Left hindlimb (tissue), 1 donor: ENCODE measurements at regions not wholly inside any gene's neighbourhood (a gene's known extent, or its start where the extent isn't known, plus 50 kb on each side); places are given as distances from the start of the nearest gene placed in this dataset.

Source experiments
- DNase-seq: peaks from one replicate; pipeline ENCODE4 v3.0.0-alpha.2; 2018

DNA sequence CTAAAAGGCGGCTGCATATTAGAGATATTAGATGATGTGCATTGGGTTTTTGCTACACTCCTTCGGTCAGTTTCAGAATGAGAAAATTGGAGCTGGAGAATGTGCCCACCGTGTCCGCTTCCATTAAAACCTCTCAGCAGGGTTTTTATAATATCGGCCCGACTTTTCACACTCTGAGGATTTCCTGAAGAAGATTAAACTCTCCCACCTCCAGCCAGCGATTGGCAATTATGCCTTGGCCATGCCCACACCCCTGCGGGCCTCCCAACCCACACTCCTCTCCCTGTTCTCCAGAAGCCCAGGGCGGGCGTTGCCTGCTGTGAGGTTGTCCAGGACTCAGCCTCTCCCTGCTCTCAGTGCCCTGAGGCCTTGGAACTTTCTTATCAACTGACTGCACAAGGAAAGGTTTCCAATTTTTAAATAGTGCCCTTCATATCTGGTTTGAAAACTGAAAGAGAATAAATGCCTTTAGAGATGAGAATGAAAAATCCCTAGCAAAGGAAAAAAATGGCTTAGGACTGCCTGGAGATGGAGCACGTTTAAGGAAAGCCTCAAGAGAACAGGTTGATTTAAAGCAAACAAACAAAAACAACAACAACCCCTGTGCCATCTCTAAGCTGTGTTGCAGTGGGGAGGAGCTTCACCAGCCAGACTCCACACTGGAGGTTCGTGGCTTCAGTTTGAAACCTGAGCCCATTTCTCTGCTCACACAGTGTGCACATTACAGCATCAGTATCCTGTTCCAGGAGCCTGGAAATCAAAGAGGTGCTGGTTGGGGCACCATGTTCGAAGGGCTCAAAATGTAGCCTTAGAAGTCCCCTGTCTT is 292.9 kb downstream of the NSG2 start:
- DNase-seq: no peak

DNA sequence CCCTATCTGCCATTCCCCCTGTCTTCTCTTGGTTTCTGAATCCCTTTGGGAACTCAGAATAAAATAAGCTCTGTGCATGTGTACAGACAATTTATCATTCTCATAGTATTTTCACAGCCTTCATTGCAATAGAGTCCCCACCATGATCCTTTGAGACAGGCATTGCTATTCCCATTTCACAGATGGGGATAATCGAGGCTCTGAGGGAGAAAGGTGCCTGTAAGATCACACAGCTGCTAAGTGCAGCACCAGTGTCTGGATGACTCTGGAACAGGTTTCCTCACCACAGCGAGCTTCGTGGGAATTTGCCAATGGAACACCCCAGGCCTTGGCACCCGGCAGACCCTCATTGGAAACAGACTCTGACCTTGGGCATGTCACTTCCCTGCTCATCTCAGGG is 293.6 kb downstream of the NSG2 start:
- no peak for DNase-seq

DNA sequence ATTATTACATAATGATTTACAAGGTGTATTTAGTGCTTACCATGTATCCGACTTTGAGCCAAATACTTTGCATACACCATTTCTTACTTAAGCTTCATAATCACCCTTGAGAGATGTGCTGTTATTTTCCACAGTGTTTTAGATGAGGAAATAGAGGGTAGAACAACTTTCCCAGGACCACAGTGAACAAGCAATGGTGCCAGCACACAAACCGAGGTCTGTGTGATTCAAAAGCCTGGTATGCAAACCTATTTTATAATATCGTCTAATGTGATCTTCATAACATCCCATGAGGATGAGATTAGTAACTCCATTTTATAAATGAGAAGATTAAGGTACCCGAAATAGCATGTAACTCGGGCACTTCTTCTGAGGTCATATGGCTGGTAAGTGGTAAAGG is 294.7 kb downstream of the NSG2 start:
- no peak for DNase-seq

DNA sequence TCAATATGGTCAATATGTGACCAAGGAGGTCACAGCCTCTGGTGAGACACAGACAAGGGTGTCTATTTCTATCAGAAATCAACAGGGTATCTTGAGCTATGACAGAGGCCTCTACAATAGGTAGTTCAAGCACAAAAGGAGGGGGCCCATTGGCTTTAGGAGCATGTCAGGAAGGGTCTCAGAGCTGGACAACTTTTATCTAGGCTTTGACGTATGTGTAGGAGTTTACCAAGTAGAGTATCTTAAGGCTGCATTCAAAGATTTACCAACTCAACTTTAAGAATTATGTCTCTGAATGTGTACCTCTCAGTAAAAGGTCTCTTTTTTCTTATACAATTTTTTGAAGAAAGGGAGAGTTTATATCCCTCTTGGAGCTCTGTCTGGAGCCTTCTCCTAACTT is 297.2 kb downstream of the NSG2 start:
- no peak for DNase-seq

DNA sequence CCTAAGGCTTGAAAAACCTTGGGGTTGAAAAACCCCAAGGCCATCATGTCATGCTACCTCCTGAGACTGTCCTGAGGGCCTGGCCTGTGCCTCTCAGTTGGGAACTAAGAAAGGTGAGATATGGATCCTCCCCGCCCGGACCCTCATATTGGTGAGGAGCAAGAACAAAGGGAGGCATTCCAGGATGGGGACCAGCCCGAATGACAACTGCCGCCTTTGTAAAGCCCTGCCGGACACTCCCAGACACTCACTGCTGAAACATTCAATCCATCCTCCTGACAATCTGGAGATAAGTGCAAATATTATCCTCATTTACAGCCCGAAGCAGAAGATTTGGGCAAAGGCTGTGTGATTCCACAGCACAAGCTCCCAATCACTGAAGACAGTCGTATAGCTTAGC is 298.3 kb downstream of the NSG2 start:
- DNase-seq: no peak

DNA sequence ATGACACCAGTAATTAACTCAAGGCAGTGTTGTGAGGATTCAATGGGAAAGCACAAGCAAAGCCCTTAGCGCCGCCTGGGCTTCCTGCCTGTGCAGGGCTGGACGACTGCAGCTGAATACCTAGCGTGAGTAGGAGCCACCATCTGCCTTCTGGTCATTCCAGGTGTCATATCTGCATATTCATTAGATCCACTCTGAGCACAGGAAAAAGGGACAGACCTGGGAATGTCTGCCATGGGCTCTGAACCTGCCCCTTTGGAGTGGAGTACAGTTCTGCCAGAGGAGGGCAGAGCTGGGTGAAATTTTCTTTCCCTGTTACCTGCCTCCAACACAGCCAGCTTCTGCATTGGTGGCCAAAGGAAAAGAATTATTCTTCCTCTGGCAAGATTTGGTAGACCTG is 298.8 kb downstream of the NSG2 start:
- no peak for DNase-seq

DNA sequence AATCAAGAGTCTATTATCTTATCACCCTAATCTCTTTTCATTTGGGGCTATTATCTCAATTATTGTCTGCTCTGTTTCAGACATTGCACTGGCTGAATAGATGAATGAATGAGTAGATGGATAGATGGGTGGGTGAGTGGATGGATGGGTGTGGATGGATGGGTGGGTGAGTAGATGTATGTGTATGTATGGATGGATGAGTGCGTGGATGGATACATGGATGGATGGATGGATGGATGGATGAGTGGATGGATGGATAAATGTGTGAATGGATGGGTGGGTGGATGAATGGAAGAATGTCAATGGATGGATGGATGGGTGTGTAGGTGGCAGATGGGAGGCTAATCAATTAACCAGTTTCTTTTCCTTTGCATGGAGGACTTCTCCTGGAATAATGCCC is 301.7 kb downstream of the NSG2 start:
- DNase-seq: no peak

DNA sequence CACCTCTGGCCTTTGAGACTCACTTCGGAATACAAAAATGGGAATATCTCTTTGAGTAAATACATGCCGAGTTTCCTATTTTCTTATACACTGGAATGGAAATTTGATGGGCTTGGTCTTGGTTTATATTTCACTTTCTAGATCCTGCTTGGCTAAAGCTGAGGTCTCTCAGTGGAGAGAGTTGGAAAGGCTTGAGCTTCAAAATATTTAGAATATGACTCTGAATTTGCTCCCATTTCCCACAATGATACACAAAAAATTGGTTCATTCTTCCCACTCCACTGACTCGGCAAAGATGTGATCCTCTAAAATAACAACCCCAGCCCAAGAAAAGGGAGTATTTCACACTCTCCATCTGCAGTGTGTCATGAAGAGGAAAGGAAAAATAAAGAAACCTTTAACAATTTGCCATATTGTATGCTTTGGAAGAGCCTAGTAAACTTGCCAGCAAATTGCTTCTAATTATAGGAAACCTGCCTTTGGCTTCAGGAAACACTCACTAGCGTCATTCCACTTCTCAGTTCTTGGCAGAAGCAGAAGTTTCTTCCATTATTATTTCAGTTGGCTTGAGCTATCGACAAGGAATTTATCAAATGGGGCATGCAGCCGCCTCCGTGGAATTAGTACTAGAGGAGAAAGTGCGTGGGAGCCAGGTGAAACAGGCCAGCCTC is 302.9 kb downstream of the NSG2 start:
- DNase-seq: peak; percentile 51

DNA sequence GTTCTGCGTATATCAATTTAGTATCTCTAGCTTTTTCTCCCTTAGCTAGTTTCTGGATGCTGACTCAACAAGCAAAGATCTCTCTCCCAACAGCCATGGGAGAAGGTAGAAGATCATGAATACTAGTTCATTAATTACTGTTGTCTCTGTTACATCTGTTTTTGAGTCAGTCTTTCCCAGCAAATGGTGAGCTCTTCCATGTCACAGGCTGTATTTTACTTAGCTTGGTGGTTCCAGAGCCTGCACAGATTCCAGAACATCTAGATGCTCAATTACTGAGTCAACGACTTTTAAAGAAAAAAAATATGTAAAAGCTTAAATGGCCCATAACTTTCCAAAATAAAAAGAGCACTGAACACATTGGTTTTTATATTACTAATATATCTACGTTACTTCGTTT is 307.2 kb downstream of the NSG2 start:
- no peak for DNase-seq

DNA sequence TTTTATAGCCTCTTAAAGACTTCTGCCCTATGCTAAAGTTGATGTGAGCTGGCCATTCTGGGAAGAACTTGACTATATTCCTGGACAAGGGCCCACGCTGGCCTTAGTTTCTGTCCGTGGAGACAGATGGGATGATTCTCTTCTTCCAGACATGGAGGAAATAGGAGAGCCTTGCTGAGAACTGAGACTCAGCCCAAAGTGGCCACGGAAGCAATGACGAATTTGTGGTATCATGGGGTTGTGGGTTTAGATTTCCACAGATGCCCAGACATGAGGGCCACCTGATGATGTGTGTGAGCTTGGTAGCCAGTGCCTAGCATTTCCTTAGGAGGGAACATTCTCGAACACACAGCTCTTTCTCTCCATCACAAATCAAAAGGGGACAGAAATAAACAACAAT is 309.1 kb downstream of the NSG2 start:
- no peak for DNase-seq

DNA sequence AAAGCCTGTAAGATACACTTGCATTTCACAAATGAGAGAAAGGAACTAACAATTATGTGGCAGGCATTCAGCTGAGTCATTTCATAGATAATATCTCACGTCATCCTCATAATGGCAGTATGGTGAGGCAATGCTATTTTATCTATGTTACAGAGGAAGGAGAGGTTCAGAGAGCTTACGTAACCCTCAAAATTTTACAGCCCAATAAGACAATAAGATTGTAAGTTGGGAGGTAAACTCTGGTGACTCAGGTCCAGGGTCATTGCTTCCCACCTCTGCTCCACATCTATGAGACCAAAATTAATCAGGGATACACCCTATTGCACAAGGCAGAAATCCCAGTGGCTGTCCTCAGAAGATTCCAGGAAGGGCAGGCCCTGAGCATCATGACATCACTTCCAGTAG is 309.7 kb downstream of the NSG2 start:
- DNase-seq: no peak

DNA sequence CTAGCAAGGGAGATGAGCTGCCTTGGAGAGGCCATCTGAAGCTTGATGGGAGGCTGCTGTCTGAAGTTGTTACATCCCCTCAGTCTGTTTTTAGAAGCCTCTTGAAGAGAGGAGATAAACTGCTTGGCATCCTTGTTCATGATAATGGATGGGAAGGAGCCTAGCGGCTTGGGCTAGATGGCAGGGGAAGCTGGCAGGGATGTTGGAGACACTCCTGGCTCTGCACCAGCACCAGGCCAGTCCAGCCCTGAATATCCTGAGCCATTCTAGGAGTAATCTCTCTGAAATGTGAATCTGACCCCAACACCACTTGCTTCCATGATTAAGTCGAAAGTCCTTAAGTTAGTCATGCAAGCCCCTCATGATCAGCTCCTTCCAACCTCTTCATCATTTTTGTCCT is 310.5 kb downstream of the NSG2 start:
- DNase-seq: no peak

DNA sequence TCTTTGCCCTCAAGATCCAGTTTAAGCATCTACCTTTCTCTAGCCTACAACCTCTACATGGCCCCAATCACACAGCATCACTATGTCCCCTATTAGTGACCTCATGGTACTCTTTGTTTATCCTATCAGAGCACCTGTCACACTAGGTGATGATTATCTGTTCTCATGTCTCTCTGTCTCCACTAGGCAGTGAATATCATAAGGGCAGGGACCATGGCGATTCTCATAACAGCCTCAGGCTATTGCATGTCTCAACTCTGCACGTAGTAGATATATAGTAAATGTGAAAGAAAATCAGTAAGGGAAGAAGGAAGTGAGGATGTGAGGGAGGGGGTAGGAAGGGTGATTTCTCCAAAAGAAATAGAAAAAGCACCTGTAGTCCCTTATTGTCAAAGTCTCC is 311.0 kb downstream of the NSG2 start:
- no peak for DNase-seq

DNA sequence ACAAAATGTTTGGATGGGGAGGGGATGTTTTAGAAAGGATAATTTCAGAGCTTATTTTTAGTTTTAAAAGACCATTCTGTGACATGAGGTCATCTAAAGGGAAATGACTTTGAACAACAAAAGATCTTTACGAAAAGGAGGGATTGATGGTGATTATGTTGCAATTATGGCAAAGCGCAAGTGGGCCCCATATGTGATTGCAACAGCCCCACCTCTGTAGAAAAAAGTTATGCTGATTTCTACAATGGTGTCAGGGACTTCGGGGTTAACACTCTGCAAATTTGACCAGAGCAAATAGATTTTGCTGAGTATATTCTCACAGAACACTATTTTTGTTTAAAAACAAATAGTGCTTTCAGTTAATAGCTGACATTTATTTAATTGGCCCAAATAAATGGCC is 312.8 kb downstream of the NSG2 start:
- no peak for DNase-seq

DNA sequence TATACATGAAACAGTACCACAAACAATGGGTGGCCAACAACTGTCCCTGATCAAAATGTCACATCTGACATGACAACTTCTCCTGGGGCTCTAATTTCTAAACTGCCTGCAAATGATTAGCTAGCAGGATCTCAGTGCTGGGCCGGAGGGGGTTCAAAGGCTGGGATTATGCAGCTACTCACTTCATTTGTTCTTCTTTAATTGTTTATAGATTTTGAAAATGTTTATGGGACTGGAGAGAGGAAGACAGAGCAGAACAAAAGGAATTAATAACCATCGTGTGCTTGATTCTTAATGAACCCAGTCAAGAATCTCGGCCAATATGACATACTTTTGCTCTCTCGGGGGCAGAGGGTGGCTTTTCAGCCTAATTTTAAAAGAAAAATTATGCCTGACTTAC is 313.6 kb downstream of the NSG2 start:
- no peak for DNase-seq

DNA sequence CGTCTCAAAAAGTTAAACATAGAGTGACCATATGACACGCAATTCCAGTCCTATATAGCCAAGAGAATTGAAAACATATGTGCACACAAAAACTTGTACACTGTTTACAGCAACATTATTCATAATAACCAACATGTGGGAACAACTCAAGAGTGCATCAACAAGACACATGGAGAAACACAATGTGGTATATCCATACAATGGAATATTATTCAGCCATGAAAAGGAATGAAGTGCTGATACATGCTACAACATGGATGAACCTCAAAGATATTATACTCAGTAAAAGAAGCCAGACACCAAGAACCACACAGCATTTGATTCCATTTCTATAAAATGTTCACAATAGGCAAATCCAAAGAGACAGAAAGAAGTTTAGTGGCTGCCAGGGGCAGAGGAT is 317.0 kb downstream of the NSG2 start:
- DNase-seq: no peak

DNA sequence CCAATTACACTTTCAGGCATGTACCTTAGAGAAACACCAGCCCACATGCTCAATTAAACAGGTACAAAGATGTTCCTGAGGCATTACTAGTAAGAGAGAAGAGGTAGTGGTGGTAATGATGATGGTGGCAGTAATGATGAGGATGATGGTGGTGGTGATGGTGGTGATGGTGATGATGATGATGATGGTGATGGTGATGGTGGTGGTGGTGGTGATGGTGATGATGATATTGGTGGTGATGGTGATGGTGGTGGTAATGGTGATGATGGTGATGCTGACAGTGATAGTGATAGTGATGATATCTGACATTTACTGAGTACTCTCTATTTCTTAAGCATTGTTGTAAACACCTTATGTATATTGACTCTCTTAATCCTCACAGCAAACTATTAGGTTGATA is 318.4 kb downstream of the NSG2 start:
- DNase-seq: no peak

DNA sequence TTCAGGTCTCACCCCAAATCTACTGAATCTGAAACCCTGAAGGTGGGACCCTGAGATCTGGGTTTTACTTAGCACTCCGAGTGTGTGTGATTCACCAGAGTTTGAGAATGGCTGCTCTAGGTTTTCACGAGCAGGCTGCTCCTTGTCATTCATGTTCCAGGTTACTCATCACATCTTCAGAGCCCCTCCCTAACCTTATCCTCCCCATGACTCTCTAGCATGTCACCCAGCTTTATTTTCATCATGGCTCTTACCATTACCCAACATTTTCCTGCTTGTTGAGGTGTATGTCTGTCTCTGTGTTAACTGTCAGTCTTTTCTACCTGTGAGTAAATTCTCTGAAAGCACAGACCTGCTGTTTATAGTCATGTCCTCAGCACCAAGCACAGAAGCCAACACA is 319.2 kb downstream of the NSG2 start:
- DNase-seq: no peak

DNA sequence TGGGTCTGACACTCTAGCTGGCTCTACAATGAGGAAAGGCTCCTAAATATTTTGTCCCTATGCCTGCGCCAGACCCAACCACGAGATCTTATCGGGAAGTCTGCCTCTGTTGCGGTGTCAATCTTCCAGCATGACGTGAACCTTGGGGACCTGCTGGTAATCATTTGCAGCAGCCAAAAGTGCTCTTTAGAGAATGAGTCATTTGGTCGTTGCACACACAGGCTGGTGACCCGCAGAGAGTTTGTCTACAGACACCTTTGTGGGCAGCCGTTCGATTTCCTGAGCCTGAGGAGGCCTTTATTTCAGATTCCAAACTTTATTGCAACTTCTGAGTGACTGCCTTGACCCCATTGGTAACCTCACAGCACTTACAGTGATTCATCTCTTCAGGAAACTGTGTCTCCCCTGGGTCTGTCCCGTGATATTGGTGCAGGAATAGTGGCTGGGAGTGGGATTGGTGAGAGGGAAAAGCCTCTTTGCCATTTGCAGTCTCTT is 326.1 kb downstream of the NSG2 start:
- DNase-seq: no peak

DNA sequence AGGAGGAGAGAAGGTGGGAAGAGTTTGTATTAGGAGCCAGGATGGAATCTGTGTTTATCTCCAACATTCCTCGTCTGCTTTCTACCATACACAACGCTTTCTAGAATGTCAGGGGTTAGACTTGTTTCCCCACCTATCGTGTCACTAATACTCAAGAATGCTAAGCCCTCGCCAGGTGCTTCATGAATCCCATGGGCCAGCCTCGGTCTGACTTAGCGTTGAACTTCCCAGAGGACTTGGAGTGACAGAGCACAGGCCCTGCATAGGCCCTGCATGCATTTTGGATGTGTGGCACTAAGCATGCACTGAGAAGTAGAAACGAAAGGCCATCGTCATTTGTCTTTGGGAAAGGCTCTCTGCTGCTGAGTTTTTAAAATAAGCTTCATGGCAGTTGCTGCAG is 328.7 kb downstream of the NSG2 start:
- DNase-seq: no peak

DNA sequence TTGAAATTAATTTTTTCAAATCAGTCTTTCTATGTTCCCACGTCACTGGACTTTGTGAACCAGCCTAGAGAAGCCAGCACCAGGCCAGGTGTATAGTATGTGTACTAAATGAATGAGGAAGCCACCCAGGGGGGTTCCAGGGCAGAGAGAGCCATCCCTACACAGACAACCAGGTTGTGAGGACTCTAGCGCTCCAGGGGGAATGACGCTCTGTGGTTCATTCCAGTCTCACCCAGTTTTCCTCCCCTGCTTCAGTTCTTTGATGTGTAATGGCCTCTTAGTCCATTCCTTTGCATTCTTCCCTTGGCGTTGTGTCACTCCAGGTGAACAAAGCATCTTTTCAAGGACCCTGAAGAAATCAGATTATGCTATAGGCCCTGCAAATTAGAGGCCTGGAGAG is 330.6 kb downstream of the NSG2 start:
- no peak for DNase-seq

DNA sequence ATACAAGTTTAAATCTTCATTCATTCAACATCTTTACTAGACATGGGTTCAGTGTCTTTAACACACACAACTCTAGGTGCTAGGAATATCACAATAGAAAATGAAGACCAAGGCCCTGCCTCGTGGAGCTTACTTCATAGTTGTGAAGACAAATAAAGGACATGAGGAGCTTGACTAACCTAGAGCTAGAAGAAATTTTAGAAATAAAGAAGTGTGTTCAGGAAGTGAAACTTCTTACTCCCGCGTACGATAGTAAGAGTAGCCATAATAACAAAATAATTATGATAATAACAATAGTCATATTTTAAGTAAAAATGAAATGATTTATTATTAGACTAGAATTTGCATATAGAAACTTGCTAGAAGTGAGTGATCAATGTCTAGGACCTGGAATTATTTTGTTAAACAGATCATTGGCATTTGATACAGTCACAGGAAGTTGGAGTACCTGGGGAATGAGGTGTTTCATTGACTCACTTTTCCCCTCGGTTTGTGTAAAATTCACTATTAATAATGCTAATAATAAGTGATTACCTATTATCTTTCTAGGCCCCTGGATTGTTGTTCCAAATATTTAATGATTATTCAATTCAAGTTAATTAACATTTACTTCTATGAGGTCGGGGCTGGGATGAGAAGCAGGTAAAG is 331.3 kb downstream of the NSG2 start:
- DNase-seq: no peak

DNA sequence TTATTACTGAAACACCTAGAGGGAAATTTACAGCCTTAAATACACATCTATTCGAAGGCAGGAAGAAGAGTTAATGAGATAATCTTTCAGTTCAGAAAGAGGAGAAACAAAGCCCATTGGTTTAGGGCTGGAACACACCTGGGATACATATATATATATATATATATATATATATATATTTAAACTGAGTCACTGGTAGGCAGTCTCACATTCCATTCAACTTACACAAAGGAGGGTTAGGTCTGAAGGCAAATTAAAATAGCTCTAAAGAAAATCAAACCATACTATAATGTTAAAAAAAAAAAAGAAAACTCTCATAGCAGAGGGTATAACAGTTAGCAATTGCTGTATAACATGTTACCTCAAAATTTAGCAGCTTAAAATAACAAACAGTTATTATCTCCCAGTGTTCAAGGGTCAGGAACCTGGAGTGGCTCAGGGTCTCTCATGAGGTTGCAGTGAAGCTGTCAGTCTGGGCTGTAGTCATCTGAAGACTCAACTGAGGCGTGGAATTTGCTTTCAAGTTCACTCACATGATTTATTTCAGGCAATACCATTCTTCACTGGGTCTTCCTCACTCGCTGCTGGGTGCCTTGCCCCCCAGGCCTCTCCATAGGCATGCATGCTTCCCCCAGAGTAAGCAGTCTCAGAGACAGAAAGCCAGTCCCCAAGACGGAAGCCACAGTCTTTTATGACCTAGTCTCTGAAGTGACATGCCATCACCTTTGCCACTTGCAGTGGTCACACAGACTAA is 332.8 kb downstream of the NSG2 start:
- DNase-seq: no peak
